ENCODE measurements at regions not wholly inside any gene's neighbourhood (a gene's known extent, or its start where the extent isn't known, plus 50 kb on each side); places are given as distances from the start of the nearest gene placed in this dataset.
"Not testable (repeated sequence)": the region's sequence is repeated elsewhere in the genome, so short reads cannot be mapped to it uniquely, and the experiment has no call there.

GRCh38 chr13:88852293-88852692 is 1181.1 kb downstream of the SLITRK5 start:
- TF ChIP-seq CTCF (IDR thresholded peaks at IDR 0.05); TEAD4 (CRISPR knock-in tag; IDR thresholded peaks at IDR 0.05); PREB (CRISPR knock-in tag; IDR thresholded peaks at IDR 0.05; ENCODE audit: borderline replicate concordance); IRF1 (CRISPR knock-in tag; IDR thresholded peaks at IDR 0.05); CBFB (CRISPR knock-in tag; IDR thresholded peaks at IDR 0.05; ENCODE audit: low read depth); FOXP1 (CRISPR knock-in tag; IDR thresholded peaks at IDR 0.05; ENCODE audit: borderline replicate concordance); NR1H2 (CRISPR knock-in tag; IDR thresholded peaks at IDR 0.05): not testable (repeated sequence)
